ENCODE measurements at regions not wholly inside any gene's neighbourhood (a gene's known extent, or its start where the extent isn't known, plus 50 kb on each side); places are given as distances from the start of the nearest gene placed in this dataset.

DNA sequence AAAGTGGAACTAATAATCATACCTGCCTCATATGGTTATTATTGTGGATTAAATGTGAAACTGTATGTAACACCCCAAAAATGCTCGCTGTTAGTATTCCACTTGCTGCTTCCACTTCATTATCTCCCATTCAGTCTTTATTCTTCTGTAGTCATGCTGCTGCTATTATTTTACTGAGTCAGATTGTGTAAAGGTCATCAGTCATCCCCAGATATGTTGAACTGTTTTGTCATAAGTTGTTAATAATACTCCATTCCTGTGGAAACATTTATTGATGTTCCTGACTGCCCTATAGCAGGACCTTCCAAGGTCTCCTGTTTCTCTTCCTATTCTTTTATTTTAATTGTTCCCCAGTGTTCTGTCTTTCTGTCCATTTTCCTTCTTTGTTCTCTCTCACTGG, 1148.3 kb downstream of the EPHA7 start:
- TF ChIP-seq, protein P1, sequence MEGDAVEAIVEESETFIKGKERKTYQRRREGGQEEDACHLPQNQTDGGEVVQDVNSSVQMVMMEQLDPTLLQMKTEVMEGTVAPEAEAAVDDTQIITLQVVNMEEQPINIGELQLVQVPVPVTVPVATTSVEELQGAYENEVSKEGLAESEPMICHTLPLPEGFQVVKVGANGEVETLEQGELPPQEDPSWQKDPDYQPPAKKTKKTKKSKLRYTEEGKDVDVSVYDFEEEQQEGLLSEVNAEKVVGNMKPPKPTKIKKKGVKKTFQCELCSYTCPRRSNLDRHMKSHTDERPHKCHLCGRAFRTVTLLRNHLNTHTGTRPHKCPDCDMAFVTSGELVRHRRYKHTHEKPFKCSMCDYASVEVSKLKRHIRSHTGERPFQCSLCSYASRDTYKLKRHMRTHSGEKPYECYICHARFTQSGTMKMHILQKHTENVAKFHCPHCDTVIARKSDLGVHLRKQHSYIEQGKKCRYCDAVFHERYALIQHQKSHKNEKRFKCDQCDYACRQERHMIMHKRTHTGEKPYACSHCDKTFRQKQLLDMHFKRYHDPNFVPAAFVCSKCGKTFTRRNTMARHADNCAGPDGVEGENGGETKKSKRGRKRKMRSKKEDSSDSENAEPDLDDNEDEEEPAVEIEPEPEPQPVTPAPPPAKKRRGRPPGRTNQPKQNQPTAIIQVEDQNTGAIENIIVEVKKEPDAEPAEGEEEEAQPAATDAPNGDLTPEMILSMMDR (IDR thresholded peaks at IDR 0.05) = no peak
- no peak for TF ChIP-seq POLR2A (IDR thresholded peaks at IDR 0.05)
